Ovary (tissue), 3 donors: ENCODE measurements at regions not wholly inside any gene's neighbourhood (a gene's known extent, or its start where the extent isn't known, plus 50 kb on each side); places are given as distances from the start of the nearest gene placed in this dataset.

Source experiments
- CTCF ChIP-seq, 3 donors: fragments of 450-650 bp in 2 of 3; fragments of 200-600 bp in 1 of 3; IDR thresholded peaks; one replicate each; pipeline versions ENCODE4 v1.5.1 to v1.8.0; 2016 to 2022; ENCODE audit warnings: antibody characterized with exemption in 3 of 3, mild to moderate bottlenecking in 1 of 3
- EP300 ChIP-seq: sonication (generic); formaldehyde crosslinking; IDR thresholded peaks from one replicate; pipeline ENCODE4 v1.6.1; 2017; ENCODE audit warnings: antibody characterized with exemption
- POLR2A ChIP-seq: fragments of 450-650 bp; IDR thresholded peaks from one replicate; pipeline ENCODE4 v1.6.1; 2017; ENCODE audit warnings: antibody characterized with exemption, mild to moderate bottlenecking, moderate library complexity
- donor health status: DM: no; HTN: no; CAD: no.

GRCh38 chr5:3451961-3452360, 143.7 kb upstream of the IRX1 start:
- no peak for TF ChIP-seq CTCF (IDR thresholded peaks at IDR 0.05)
- no peak for TF ChIP-seq EP300
- no peak for TF ChIP-seq POLR2A
